ENCODE measurements at regions not wholly inside any gene's neighbourhood (a gene's known extent, or its start where the extent isn't known, plus 50 kb on each side); places are given as distances from the start of the nearest gene placed in this dataset.

DNA sequence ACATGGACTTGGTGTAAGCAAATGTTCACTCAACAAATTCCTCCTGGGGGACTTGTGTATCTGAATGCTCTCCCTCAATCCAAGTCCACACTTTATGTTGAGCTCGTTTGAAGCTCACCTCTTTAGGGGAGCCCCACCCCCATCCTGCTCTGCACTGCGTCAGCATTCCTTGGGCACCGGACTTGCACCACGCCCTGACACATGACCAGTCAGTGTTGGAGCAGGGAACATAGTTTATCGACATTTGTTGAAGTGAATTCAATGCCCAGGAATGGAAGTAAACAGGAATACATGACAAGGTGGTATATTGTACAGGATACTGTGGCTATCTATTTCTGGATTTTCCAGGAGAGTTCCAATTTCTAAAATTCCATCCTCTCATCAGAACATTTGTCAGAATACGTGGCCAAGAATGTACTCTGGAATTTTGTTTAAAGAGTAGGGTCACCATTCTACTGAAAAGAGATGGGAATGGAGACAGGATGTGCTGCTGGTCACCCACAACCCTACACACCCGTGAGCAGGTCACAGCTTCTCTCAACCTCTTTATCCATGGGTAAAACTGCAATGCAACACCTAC is 60.0 kb upstream of the LNX1 start:
- peaks cover 12 to 18% of the 10 kb centered on the region in 2 donors for H3K4me1 ChIP-seq (ENCODE audit: control insufficient read depth in 1 of 2, insufficient read depth in 2 of 2, low read length in 2 of 2)
- H3K4me3 ChIP-seq (ENCODE audit: low read depth in 1 of 2, low read length in 2 of 2), result peak overlapping the region in 1 of 2 donors; percentile 20
- H3K9me3 ChIP-seq (ENCODE audit: control insufficient read depth in 1 of 2, low read length in 2 of 2), result no peaks in the 10 kb centered on the region
- H3K27me3 ChIP-seq (ENCODE audit: low read depth, low read length), result no peaks in the 10 kb centered on the region
- H3K36me3 ChIP-seq (ENCODE audit: control insufficient read depth in 1 of 2, insufficient read depth in 2 of 2, low read length in 2 of 2), result no peaks in the 10 kb centered on the region
- H3K27ac ChIP-seq (ENCODE audit: low read length), result peak overlapping the region; percentile 78

DNA sequence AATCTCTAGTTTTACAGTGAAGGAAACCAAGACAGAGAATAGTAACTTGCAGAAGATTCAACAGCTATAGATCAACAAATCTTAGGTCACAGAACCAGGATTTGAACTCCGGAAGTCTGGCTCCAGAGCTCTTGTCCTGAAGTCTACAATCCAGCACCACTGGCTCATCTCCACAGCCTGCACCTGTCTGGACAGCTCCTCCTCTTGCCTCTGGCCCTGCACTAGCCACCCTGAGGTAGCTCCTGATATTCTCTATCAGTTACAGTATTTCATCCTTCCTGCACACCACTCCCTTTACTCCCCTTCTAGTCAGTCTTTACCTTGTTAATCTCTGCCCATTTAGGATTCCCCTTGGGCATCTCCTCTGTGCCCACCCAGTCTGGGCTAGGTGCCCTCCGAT is 58.1 kb upstream of the LNX1 start:
- no peaks in the 10 kb centered on the region for H3K27me3 ChIP-seq (ENCODE audit: low read depth, low read length)
- no peak overlapping the region for H3K4me3 ChIP-seq (ENCODE audit: low read depth in 1 of 2, low read length in 2 of 2)
- H3K36me3 ChIP-seq (ENCODE audit: control insufficient read depth in 1 of 2, insufficient read depth in 2 of 2, low read length in 2 of 2), result no peaks in the 10 kb centered on the region
- H3K27ac ChIP-seq (ENCODE audit: low read length), result no peak overlapping the region
- H3K4me1 ChIP-seq (ENCODE audit: control insufficient read depth in 1 of 2, insufficient read depth in 2 of 2, low read length in 2 of 2), result peaks cover 8 to 10% of the 10 kb centered on the region in 2 donors
- no peaks in the 10 kb centered on the region for H3K9me3 ChIP-seq (ENCODE audit: control insufficient read depth in 1 of 2, low read length in 2 of 2)

GRCh38 chr4:53647547-53647946 is 56.3 kb upstream of the LNX1 start:
- Histone ChIP-seq H3K9me3 (ENCODE audit: control insufficient read depth in 1 of 2, low read length in 2 of 2) (no peaks in the 10 kb centered on the region), H3K4me1 (ENCODE audit: control insufficient read depth in 1 of 2, insufficient read depth in 2 of 2, low read length in 2 of 2) (peaks cover 4 to 10% of the 10 kb centered on the region in 2 donors), H3K4me3 (ENCODE audit: low read depth in 1 of 2, low read length in 2 of 2) (no peak overlapping the region), H3K36me3 (ENCODE audit: control insufficient read depth in 1 of 2, insufficient read depth in 2 of 2, low read length in 2 of 2) (no peaks in the 10 kb centered on the region), H3K27me3 (ENCODE audit: low read depth, low read length) (no peaks in the 10 kb centered on the region), H3K27ac (ENCODE audit: low read length) (no peak overlapping the region)

- H3K9me3 ChIP-seq (ENCODE audit: control insufficient read depth in 1 of 2, low read length in 2 of 2), result no peaks in the 10 kb centered on the region
- H3K4me3 ChIP-seq (ENCODE audit: low read depth in 1 of 2, low read length in 2 of 2), result no peak overlapping the region
- no peaks in the 10 kb centered on the region for H3K36me3 ChIP-seq (ENCODE audit: control insufficient read depth in 1 of 2, insufficient read depth in 2 of 2, low read length in 2 of 2)
- H3K27me3 ChIP-seq (ENCODE audit: low read depth, low read length), result no peaks in the 10 kb centered on the region
- peaks cover 4 to 10% of the 10 kb centered on the region in 2 donors for H3K4me1 ChIP-seq (ENCODE audit: control insufficient read depth in 1 of 2, insufficient read depth in 2 of 2, low read length in 2 of 2)
- H3K27ac ChIP-seq (ENCODE audit: low read length), result peak overlapping the region; percentile 16
Measured at GRCh38 chr4:53646795-53647194, 55.5 kb upstream of the LNX1 start.

DNA sequence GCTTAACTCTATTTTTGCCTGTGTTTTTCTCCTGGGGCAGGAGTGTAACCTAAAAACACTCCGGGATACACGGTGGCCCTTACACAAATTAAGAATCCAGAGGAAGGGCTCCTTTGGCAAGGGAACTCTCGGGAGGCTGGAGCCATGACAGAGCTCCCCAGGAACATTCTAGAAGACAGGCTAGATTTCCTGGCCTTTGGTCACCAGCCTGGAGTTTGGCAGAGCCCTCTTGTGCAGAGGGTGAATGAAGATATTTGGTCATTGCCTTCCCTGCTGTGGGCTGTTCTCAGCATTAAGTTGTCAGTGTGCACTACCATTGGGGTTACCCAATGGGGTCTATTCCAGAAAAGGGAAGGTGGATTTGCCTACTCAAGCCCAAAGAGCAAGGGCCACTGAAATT is 53.8 kb upstream of the LNX1 start:
- H3K27me3 ChIP-seq (ENCODE audit: low read depth, low read length), result no peaks in the 10 kb centered on the region
- H3K4me1 ChIP-seq (ENCODE audit: control insufficient read depth in 1 of 2, insufficient read depth in 2 of 2, low read length in 2 of 2), result no peaks in the 10 kb centered on the region
- peak overlapping the region; percentile 79 for H3K27ac ChIP-seq (ENCODE audit: low read length)
- no peaks in the 10 kb centered on the region for H3K36me3 ChIP-seq (ENCODE audit: control insufficient read depth in 1 of 2, insufficient read depth in 2 of 2, low read length in 2 of 2)
- no peaks in the 10 kb centered on the region for H3K9me3 ChIP-seq (ENCODE audit: control insufficient read depth in 1 of 2, low read length in 2 of 2)
- H3K4me3 ChIP-seq (ENCODE audit: low read depth in 1 of 2, low read length in 2 of 2), result no peak overlapping the region

- H3K4me3 ChIP-seq (ENCODE audit: low read depth in 1 of 2, low read length in 2 of 2), result no peak overlapping the region
- peak overlapping the region; percentile 79 for H3K27ac ChIP-seq (ENCODE audit: low read length)
- no peaks in the 10 kb centered on the region for H3K36me3 ChIP-seq (ENCODE audit: control insufficient read depth in 1 of 2, insufficient read depth in 2 of 2, low read length in 2 of 2)
- no peaks in the 10 kb centered on the region for H3K27me3 ChIP-seq (ENCODE audit: low read depth, low read length)
- no peaks in the 10 kb centered on the region for H3K9me3 ChIP-seq (ENCODE audit: control insufficient read depth in 1 of 2, low read length in 2 of 2)
- H3K4me1 ChIP-seq (ENCODE audit: control insufficient read depth in 1 of 2, insufficient read depth in 2 of 2, low read length in 2 of 2), result no peaks in the 10 kb centered on the region
Measured at GRCh38 chr4:53644607-53645006, 53.3 kb upstream of the LNX1 start.
